Lung microvascular endothelial cell (primary cell): ENCODE measurements at regions not wholly inside any gene's neighbourhood (a gene's known extent, or its start where the extent isn't known, plus 50 kb on each side); places are given as distances from the start of the nearest gene placed in this dataset.
"Not testable (repeated sequence)": the region's sequence is repeated elsewhere in the genome, so short reads cannot be mapped to it uniquely, and the experiment has no call there.

Experiments
- DNase-seq, 2 donors: peaks; one replicate each; pipeline versions ENCODE4 v3.0.0 to v3.0.0-alpha.2; 2010; ENCODE audit warnings: low read depth in 2 of 2

DNA sequence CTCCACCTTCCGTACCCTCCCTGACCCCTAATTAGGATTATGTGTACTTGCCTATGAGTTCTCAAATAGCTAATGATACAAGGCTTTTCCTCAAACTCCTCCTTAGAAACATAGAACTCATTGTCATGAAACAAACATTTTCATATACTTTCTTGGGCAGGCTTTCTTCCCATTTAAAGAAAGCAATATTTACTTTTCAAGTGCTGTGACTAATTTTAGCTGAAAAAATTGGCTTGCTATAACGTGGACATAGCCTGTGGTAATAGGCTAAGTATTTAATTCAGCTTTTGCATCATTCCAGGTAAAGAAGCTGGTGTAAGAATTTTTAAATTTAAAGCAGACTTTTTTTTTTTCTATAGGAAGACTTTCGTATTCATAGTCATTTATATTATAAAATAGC is 208.7 kb downstream of the SOX2 start:
- no peak for DNase-seq

DNA sequence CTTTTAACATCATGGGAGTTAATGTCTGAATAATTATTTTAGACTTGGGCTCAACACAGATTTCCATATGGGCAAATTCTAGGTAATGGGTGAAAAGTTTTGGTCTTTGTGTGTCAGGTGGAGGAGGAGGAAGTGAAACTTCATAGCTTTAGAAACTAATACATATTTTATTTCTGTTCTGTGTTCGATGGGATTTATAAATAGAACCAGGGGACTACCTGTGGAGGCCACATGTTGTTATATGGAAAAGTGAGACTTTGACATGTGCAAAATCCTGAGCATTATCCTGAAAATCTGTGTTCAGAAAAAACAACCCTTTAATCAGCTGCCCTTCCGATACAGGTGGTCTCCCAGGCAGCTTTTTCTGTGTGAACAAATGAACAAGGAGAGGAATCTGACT is 209.5 kb downstream of the SOX2 start:
- no peak for DNase-seq

- DNase-seq, result not testable (repeated sequence)
These were observed 214.1 kb downstream of the SOX2 start for GRCh38 chr3:181925841-181926240.

DNA sequence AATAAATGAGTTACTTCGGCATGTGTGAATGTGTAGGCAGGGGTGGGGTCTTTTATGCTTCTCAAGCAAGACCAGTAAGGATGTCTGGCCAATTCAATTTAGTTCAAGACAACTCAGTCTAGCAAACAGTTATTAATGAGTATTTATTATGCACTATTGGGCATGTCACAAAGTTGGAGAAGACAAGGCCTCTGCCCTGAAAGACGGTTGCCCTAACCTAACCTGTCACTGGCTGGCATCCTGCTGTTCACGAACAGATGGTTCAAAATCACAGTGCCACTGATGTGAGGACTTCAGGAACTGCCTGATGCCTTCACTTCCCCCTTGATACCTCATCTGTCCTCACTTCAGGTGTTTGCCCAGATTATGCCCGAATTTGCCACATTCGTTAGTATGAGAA is 217.8 kb downstream of the SOX2 start:
- no peak for DNase-seq

- no peak for DNase-seq
These were observed 218.4 kb downstream of the SOX2 start for GRCh38 chr3:181930105-181930504.

- no peak for DNase-seq
These were observed 220.3 kb downstream of the SOX2 start for GRCh38 chr3:181932039-181932438.

GRCh38 chr3:181933052-181933618 is 221.4 kb downstream of the SOX2 start:
- no peak for DNase-seq

DNA sequence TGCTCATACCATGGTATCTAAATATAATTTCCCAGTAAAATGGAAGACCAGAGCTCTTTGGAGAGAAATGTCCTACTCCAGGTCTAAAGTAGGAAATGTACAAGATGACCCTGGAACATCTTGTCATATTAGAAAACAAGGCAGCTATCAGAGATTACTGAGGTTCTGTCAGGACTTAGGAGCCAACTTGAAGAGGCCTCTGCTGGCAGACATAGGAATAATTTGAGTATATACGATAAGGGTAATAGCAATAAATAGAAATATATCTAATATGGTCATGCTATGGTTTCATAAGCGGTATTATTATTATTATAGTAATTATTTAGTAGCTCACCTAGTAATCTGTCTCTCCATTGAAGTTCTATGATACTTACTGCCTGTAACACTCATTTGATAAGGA is 224.2 kb downstream of the SOX2 start:
- DNase-seq, result no peak

GRCh38 chr3:181936774-181937173 is 225.0 kb downstream of the SOX2 start:
- no peak for DNase-seq

GRCh38 chr3:181938580-181938979 is 226.9 kb downstream of the SOX2 start:
- not testable (repeated sequence) for DNase-seq

- DNase-seq, result no peak
These were observed 229.0 kb downstream of the SOX2 start for GRCh38 chr3:181940703-181941102.

- no peak for DNase-seq
These were observed 229.5 kb downstream of the SOX2 start for GRCh38 chr3:181941250-181941649.

GRCh38 chr3:181943285-181943684 is 231.6 kb downstream of the SOX2 start:
- no peak for DNase-seq

DNA sequence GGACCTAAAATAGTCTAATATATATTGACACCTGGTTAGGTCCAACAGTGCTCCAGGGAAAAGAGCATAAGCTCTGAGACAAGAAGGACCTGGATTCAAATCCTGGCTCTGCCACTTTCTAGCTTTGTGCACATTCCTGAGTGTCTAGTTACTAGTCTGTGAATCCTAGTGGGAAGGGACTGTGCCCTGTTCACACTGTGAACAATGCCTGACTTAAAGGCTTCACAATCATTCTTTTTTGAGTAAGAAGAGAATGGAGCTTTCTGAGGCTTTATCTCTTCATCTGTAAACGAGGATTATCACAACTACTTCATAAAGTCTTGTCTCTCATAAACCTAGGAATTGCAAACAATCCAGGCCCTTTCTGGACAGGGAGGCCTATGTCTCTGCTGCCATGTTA is 235.9 kb downstream of the SOX2 start:
- DNase-seq, result no peak

DNA sequence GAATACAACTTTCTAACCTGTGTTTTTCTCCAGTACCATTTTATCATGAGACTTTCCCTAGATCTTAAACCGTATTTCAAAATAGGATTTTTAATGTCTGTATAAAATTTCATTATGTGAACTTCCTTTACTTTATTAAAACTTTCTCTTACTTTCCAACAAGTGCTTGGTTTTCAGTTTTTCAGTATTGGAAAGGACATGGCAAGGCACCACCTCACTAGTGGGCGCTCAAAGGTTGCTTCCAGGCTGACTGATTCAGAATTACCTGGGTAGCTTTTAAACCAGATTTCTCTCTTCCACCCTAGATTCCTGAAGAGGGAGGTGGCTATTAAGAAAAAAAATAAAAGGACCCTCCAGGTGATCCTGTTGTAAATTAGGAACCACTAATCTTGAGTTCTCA is 236.6 kb downstream of the SOX2 start:
- DNase-seq, result no peak

DNA sequence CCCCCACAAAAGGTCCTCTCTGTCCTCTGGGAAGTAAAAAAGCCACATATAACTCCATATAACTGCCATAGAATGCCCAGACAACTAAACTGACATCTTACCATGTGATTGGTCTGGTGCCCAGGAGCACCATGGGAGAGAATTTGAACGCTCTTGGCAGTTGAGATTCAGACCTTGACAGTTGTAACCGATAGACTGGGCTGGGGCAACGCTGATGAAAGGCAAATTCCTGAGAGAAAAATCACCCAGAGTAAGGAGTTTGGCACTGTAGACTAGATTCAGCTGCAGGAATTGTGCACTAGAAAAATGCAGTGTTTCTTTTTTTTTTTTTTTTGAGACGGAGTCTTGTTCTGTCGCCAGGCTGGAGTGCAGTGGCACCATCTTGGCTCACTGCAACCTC is 240.5 kb downstream of the SOX2 start:
- no peak for DNase-seq

DNA sequence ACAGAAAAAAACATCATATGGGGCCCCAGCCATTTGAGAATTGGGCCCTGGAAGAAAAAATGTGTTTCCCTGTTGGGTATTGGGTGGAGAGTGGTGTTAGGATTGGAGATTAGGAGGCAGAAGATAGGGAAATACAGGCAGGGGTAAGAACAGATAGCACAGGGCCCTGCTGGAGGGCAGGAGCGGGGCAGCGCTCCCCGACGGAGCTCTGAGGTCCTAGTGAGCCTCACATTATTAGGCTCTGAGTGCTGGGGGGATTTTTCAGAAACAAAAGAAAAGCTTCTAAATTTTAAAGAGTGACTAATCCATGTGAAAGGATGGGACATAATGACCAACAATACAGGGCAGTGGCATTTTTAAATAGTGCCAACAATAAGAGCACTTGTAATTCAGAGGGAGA is 241.2 kb downstream of the SOX2 start:
- DNase-seq, result no peak

DNA sequence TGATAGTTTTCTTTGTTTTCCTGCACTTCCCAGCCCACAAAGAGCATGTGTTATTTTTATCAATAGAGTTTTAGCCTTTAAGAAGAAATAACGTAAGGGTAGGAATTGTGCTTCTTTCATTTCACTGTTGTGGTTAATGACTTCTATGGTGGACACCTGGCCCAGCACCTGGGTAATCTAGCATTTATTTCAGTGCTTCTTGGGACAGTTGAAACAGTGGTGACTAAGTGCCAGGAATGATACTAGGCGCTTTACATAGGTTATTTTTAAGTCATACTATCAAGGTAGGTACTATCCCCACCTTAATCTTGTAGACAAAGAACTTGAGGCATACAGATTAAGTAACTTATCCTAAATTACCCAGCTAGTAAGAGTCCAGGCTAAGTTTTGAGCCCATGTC is 243.8 kb downstream of the SOX2 start:
- DNase-seq, result no peak

GRCh38 chr3:181956122-181956521 is 244.4 kb downstream of the SOX2 start:
- DNase-seq, result no peak

DNA sequence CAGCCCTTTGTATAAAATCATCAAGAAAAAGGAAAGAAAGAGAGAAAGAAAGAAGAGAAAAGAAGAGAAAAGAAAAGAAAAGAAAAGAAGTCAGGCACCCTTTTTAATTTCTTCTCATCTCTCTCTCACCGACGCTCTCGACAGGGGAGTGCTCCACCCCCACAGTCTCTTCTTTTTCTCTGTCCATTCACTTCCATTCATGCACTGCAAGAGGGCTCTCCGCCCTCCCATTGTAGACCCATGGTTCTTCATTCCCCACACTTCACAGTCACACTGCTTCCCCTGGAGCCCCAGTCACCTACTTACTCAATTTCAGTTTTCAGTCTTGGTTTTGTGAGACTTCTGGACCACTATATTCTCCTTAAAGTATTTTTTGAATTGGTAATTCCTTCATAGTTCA is 254.7 kb downstream of the SOX2 start:
- DNase-seq, result no peak

GRCh38 chr3:181969925-181970324 is 258.2 kb downstream of the SOX2 start:
- no peak for DNase-seq

- no peak for DNase-seq
These were observed 259.7 kb downstream of the SOX2 start for GRCh38 chr3:181971424-181971823.

GRCh38 chr3:181974198-181974597 is 262.5 kb downstream of the SOX2 start:
- DNase-seq, result no peak

DNA sequence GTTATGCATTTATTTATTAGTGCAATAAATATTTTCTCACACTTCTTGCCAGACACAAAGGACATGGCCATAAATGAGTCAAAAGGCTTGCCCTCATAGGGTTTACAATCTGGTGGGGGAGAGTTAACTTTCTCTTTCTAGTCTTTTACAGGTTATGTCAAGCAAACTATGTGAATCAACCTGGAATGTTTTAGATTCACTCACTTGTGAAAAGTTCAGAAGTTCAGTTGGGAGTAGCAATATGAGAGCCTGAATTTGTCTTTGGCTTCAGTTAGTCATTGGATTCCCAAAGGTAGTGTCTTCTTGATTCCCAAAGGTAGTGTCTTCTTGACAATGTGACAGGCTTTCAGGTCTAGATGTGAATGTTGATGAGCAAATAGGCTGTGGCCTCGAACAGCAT is 264.8 kb downstream of the SOX2 start:
- DNase-seq, result no peak
